ENCODE measurements at regions not wholly inside any gene's neighbourhood (a gene's known extent, or its start where the extent isn't known, plus 50 kb on each side); places are given as distances from the start of the nearest gene placed in this dataset.

- TF ChIP-seq CTCF (IDR thresholded peaks at IDR 0.05): no peak
- TF ChIP-seq POLR2A (IDR thresholded peaks at IDR 0.05): no peak
- Histone ChIP-seq H3K27ac (no peak overlapping the region), H3K36me3 (ENCODE audit: low read depth, missing control alignments) (no peaks in the 10 kb centered on the region), H3K27me3 (no peaks in the 10 kb centered on the region), H3K4me1 (no peaks in the 10 kb centered on the region), H3K4me3 (no peak overlapping the region), H3K9me3 (no peaks in the 10 kb centered on the region)
- intact Hi-C loops (cut with DNase I; ENCODE audit: low total_unique reads): no loop called here
- 33 to 44% methylated on average over 1 of the region's 1 CpG for WGBS, 2 donors
- no peak for DNase-seq
Measured at GRCh38 chr7:10346032-10346431, 627.6 kb upstream of the PHF14 start.

- Histone ChIP-seq H3K27me3 (no peaks in the 10 kb centered on the region), H3K27ac (no peak overlapping the region), H3K4me1 (no peaks in the 10 kb centered on the region), H3K9me3 (no peaks in the 10 kb centered on the region), H3K36me3 (ENCODE audit: low read depth, missing control alignments) (no peaks in the 10 kb centered on the region), H3K4me3 (no peak overlapping the region)
- TF ChIP-seq POLR2A (IDR thresholded peaks at IDR 0.05): no peak
- no peak for TF ChIP-seq CTCF (IDR thresholded peaks at IDR 0.05)
- 64 to 84% methylated on average over 2 of the region's 2 CpGs for WGBS, 2 donors
- intact Hi-C loops (cut with DNase I; ENCODE audit: low total_unique reads): no loop called here
- DNase-seq: no peak
Measured at GRCh38 chr7:10355816-10356215, 617.9 kb upstream of the PHF14 start.

- Histone ChIP-seq H3K4me1 (no peaks in the 10 kb centered on the region), H3K27me3 (no peaks in the 10 kb centered on the region), H3K9me3 (no peaks in the 10 kb centered on the region), H3K36me3 (ENCODE audit: low read depth, missing control alignments) (no peaks in the 10 kb centered on the region), H3K27ac (no peak overlapping the region), H3K4me3 (no peak overlapping the region)
- no peak for DNase-seq
- TF ChIP-seq CTCF (IDR thresholded peaks at IDR 0.05) (no peak), POLR2A (IDR thresholded peaks at IDR 0.05) (no peak)
- 62 to 89% methylated on average over 3 of the region's 3 CpGs for WGBS, 2 donors
- intact Hi-C loops (cut with DNase I; ENCODE audit: low total_unique reads): no loop called here
Measured at GRCh38 chr7:10360050-10360449, 613.6 kb upstream of the PHF14 start.

GRCh38 chr7:10401793-10402192 is 571.9 kb upstream of the PHF14 start:
- Histone ChIP-seq H3K27me3 (no peaks in the 10 kb centered on the region), H3K27ac (no peak overlapping the region), H3K9me3 (no peaks in the 10 kb centered on the region), H3K4me3 (no peak overlapping the region), H3K4me1 (no peaks in the 10 kb centered on the region), H3K36me3 (ENCODE audit: low read depth, missing control alignments) (no peaks in the 10 kb centered on the region)
- TF ChIP-seq CTCF (IDR thresholded peaks at IDR 0.05) (no peak), POLR2A (IDR thresholded peaks at IDR 0.05) (no peak)
- DNase-seq: no peak
- intact Hi-C loops (cut with DNase I; ENCODE audit: low total_unique reads): no loop called here

GRCh38 chr7:10412422-10413019 is 561.2 kb upstream of the PHF14 start:
- 8 to 14% methylated on average over 3 of the region's 3 CpGs for WGBS, 2 donors
- Histone ChIP-seq H3K36me3 (ENCODE audit: low read depth, missing control alignments) (no peaks in the 10 kb centered on the region), H3K27me3 (no peaks in the 10 kb centered on the region), H3K4me1 (no peaks in the 10 kb centered on the region), H3K9me3 (no peaks in the 10 kb centered on the region), H3K4me3 (no peak overlapping the region), H3K27ac (no peak overlapping the region)
- DNase-seq: peak; percentile 51
- intact Hi-C loops (cut with DNase I; ENCODE audit: low total_unique reads): no loop called here
- TF ChIP-seq POLR2A (IDR thresholded peaks at IDR 0.05) (no peak), CTCF (IDR thresholded peaks at IDR 0.05) (peak; percentile 34 to 71 (median 52))

All from testis (tissue), 2 donors.